ENCODE measurements at regions not wholly inside any gene's neighbourhood (a gene's known extent, or its start where the extent isn't known, plus 50 kb on each side); places are given as distances from the start of the nearest gene placed in this dataset.

DNA sequence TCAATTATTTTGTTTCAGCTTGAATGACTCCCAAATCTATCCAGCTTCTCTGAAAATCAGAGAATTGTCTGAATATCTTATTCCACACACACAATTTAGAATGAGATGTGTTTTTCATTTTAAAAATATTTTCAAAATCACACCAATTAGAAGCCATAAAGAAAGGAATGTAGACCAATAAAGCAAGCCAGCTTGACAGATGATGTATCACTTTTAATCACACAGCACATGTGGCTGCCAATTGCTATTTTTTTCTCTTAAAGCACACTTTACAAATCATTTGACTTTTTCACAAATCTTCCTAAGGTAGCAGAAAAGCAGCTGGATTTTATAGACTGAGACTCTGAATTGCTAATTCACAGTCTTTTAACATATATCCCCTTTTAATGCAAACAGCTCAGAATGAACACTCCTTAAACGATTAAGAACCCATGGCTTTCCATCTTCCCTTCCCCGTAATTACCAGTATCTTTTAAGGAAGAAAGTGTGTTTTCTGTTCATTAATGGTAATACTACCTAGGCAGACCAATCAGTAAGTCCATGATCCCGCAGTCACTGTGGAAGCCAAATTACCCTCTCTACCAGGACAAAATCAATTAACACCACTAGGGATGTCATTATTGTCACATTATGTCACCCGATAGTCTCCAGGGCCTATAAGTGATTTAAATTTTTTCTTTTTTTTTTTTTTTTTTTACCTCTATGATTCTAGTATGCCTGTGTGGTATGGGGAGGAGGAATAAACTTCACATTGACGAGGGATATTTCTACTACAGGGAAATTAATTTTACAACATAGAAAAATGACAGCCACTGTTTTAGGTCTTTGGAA lies 250.0 kb upstream of the VEPH1 start:
- Mint-ChIP-seq H3K4me3 (ENCODE audit: unreplicated experiment) (no peak overlapping the region), H3K27me3 (ENCODE audit: low read depth) (peaks cover 24% of the 10 kb centered on the region), H3K9me3 (ENCODE audit: low read depth) (peaks cover 8% of the 10 kb centered on the region), H3K27ac (ENCODE audit: unreplicated experiment) (no peak overlapping the region), H3K36me3 (ENCODE audit: low read depth) (no peaks in the 10 kb centered on the region), H3K4me1 (ENCODE audit: low read depth) (no peaks in the 10 kb centered on the region)
- TF ChIP-seq, protein P1, sequence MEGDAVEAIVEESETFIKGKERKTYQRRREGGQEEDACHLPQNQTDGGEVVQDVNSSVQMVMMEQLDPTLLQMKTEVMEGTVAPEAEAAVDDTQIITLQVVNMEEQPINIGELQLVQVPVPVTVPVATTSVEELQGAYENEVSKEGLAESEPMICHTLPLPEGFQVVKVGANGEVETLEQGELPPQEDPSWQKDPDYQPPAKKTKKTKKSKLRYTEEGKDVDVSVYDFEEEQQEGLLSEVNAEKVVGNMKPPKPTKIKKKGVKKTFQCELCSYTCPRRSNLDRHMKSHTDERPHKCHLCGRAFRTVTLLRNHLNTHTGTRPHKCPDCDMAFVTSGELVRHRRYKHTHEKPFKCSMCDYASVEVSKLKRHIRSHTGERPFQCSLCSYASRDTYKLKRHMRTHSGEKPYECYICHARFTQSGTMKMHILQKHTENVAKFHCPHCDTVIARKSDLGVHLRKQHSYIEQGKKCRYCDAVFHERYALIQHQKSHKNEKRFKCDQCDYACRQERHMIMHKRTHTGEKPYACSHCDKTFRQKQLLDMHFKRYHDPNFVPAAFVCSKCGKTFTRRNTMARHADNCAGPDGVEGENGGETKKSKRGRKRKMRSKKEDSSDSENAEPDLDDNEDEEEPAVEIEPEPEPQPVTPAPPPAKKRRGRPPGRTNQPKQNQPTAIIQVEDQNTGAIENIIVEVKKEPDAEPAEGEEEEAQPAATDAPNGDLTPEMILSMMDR (IDR thresholded peaks at IDR 0.05): no peak
- DNase-seq (ENCODE audit: low spot score): no peak

DNA sequence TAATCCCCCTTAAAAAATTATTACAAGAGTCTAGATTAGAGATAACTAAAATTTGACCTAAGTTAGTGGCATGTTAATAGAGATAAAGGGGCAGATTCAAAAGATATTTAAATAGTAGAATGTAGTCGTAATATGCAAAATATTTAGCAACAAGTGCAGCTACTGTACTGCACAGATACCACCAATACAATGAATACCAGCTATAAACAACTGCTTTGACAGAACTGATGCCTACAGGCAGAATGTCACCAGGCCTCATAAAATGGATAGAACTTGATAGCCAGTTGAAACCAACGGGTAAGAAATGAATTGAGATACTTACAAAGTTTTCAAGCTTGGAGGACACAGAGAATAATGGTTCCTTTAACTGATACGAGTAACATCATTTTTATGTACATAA lies 249.3 kb upstream of the VEPH1 start:
- peaks cover 8% of the 10 kb centered on the region for H3K9me3 Mint-ChIP-seq (ENCODE audit: low read depth)
- TF ChIP-seq, protein P1 (IDR thresholded peaks at IDR 0.05): no peak

DNA sequence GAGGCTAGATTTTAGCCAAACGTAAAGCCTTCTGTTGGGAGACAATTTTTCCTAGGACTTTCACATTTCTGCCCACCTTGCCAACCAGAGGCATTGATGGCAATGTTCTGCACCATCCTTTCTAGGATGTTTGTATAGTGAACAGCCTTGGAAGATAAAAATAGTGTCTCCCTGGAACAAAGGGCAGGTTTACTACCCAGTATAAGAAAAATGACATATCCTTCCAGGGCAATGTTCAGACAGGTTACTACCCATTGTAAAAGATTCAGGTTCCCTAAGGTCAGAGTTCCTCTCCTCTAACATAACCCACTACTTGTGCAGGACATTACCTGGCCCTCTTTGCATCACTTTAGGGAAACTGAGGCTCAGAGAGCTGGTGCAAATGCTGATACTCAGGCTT lies 248.2 kb upstream of the VEPH1 start:
- peaks cover 8% of the 10 kb centered on the region for H3K9me3 Mint-ChIP-seq (ENCODE audit: low read depth)
- H3K4me1 Mint-ChIP-seq (ENCODE audit: low read depth): no peaks in the 10 kb centered on the region
- DNase-seq (ENCODE audit: low spot score): no peak
- H3K27ac Mint-ChIP-seq (ENCODE audit: unreplicated experiment): no peak overlapping the region
- peaks cover 18% of the 10 kb centered on the region for H3K27me3 Mint-ChIP-seq (ENCODE audit: low read depth)
- H3K4me3 Mint-ChIP-seq (ENCODE audit: unreplicated experiment): no peak overlapping the region
- no peaks in the 10 kb centered on the region for H3K36me3 Mint-ChIP-seq (ENCODE audit: low read depth)
- TF ChIP-seq, protein P1 (IDR thresholded peaks at IDR 0.05): no peak

More for the DNA sequence above, 249.3 kb upstream of the VEPH1 start:
- Mint-ChIP-seq H3K27me3 (ENCODE audit: low read depth) (peaks cover 19% of the 10 kb centered on the region), H3K27ac (ENCODE audit: unreplicated experiment) (no peak overlapping the region), H3K36me3 (ENCODE audit: low read depth) (no peaks in the 10 kb centered on the region), H3K4me1 (ENCODE audit: low read depth) (no peaks in the 10 kb centered on the region), H3K4me3 (ENCODE audit: unreplicated experiment) (no peak overlapping the region)
- no peak for DNase-seq (ENCODE audit: low spot score)

DNA sequence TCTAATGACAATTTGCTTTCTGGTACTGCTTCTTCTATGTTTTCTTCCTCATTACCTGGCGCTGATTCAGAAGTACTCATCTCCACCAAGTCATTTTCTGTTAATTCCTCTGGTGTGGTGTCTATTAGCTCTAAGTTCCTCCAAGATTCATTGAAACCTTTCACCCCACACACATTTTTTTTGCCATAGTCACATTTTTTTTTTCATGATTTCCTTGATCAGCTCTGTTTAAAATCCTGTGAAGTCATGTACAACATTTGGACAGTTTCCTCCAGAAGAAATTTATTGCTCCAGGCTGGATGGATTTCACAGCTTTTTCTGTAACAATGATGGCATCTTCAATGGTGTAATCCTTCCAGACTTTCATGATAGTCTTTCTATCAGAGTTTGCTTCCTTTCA lies 243.2 kb upstream of the VEPH1 start:
- peaks cover 2% of the 10 kb centered on the region for H3K36me3 Mint-ChIP-seq (ENCODE audit: low read depth)
- DNase-seq (ENCODE audit: low spot score): no peak

DNA sequence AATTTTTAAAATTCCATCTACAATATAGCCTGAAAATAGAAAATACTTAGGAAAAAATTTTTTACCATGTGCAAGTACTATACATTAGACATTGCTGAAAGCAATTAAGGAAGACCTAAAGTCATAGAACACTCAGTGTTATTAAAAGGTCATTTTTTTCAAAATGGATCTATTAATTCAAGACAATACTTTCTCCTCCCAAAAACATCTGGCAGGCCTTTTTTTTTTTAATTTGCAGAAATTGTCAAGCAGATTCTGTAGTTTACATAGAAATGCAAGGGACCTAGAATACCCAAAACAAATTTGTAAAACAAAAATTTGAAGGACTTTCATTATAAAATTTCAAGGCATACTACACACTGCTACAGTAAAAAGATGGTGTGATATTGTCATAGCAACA lies 238.4 kb upstream of the VEPH1 start:
- Mint-ChIP-seq H3K9me3 (ENCODE audit: low read depth) (peaks cover 24% of the 10 kb centered on the region), H3K27me3 (ENCODE audit: low read depth) (peaks cover 20% of the 10 kb centered on the region), H3K4me3 (ENCODE audit: unreplicated experiment) (no peak overlapping the region), H3K27ac (ENCODE audit: unreplicated experiment) (no peak overlapping the region), H3K36me3 (ENCODE audit: low read depth) (peaks cover 2% of the 10 kb centered on the region), H3K4me1 (ENCODE audit: low read depth) (no peaks in the 10 kb centered on the region)
- TF ChIP-seq, protein P1 (IDR thresholded peaks at IDR 0.05): no peak
- no peak for DNase-seq (ENCODE audit: low spot score)

More for the DNA sequence above, 243.2 kb upstream of the VEPH1 start:
- H3K4me3 Mint-ChIP-seq (ENCODE audit: unreplicated experiment): no peak overlapping the region
- peaks cover 13% of the 10 kb centered on the region for H3K27me3 Mint-ChIP-seq (ENCODE audit: low read depth)
- H3K27ac Mint-ChIP-seq (ENCODE audit: unreplicated experiment): no peak overlapping the region
- TF ChIP-seq, protein P1 (IDR thresholded peaks at IDR 0.05): no peak
- H3K9me3 Mint-ChIP-seq (ENCODE audit: low read depth): peaks cover 28% of the 10 kb centered on the region
- H3K4me1 Mint-ChIP-seq (ENCODE audit: low read depth): no peaks in the 10 kb centered on the region
